HPDE6-E6E7 (cell line): ENCODE measurements at regions not wholly inside any gene's neighbourhood (a gene's known extent, or its start where the extent isn't known, plus 50 kb on each side); places are given as distances from the start of the nearest gene placed in this dataset.

ENCODE experiments used
- DNase-seq: peaks from one replicate; pipeline ENCODE4 v3.0.0; 2011; ENCODE audit warnings: missing footprints; ENCODE audit errors: extremely low spot score

- DNase-seq: no peak
These were observed 178.7 kb downstream of the CEMIP2 start for GRCh38 chr9:71589612-71590011.

GRCh38 chr9:71587576-71588362, 180.5 kb downstream of the CEMIP2 start:
- DNase-seq: peak; percentile 33

GRCh38 chr9:71583792-71584191, 184.5 kb downstream of the CEMIP2 start:
- no peak for DNase-seq

- no peak for DNase-seq
These were observed 186.0 kb downstream of the CEMIP2 start for GRCh38 chr9:71582347-71582746.

- DNase-seq: no peak
These were observed 187.2 kb downstream of the CEMIP2 start for GRCh38 chr9:71581101-71581500.

GRCh38 chr9:71571186-71571585, 197.1 kb downstream of the CEMIP2 start:
- no peak for DNase-seq

- DNase-seq: no peak
These were observed 200.4 kb downstream of the CEMIP2 start for GRCh38 chr9:71567890-71568289.

- no peak for DNase-seq
These were observed 206.2 kb downstream of the CEMIP2 start for GRCh38 chr9:71562140-71562539.

GRCh38 chr9:71557310-71557709, 211.0 kb downstream of the CEMIP2 start:
- DNase-seq: no peak

GRCh38 chr9:71552480-71552879, 215.8 kb downstream of the CEMIP2 start:
- no peak for DNase-seq

GRCh38 chr9:71549023-71549422, 219.3 kb downstream of the CEMIP2 start:
- no peak for DNase-seq

- DNase-seq: no peak
These were observed 223.8 kb downstream of the CEMIP2 start for GRCh38 chr9:71544464-71544863.

- DNase-seq: no peak
These were observed 226.9 kb downstream of the CEMIP2 start for GRCh38 chr9:71541436-71541835.

GRCh38 chr9:71524996-71525580, 243.2 kb downstream of the CEMIP2 start:
- no peak for DNase-seq

GRCh38 chr9:71524516-71524915, 243.8 kb downstream of the CEMIP2 start:
- DNase-seq: no peak

GRCh38 chr9:71521132-71521531, 247.2 kb downstream of the CEMIP2 start:
- DNase-seq: no peak

- DNase-seq: no peak
These were observed 249.1 kb downstream of the CEMIP2 start for GRCh38 chr9:71519098-71519696.

GRCh38 chr9:71518045-71518827, 250.1 kb downstream of the CEMIP2 start:
- DNase-seq: no peak

GRCh38 chr9:71515626-71516025, 252.7 kb downstream of the CEMIP2 start:
- no peak for DNase-seq

GRCh38 chr9:71515107-71515506, 253.2 kb downstream of the CEMIP2 start:
- no peak for DNase-seq

GRCh38 chr9:71514344-71514975, 253.9 kb downstream of the CEMIP2 start:
- no peak for DNase-seq

- DNase-seq: no peak
These were observed 259.3 kb downstream of the CEMIP2 start for GRCh38 chr9:71509054-71509453.
